GM23338 (cell line): ENCODE measurements at regions not wholly inside any gene's neighbourhood (a gene's known extent, or its start where the extent isn't known, plus 50 kb on each side); places are given as distances from the start of the nearest gene placed in this dataset.

Experiments used
- ATAC-seq: fragments of 200-7000 bp; cut with Tn5 transposase; 3 replicates; pipeline ENCODE4 v1.9.1; 2020
- DNase-seq: peaks from one replicate; pipeline ENCODE4 v3.0.0-alpha.2; 2015; ENCODE audit warnings: low spot score
- H2AFZ ChIP-seq: fragments of 200-600 bp; sonication (generic); 2 replicates; pipeline ENCODE4 v1.8.0; 2016; ENCODE audit warnings: antibody characterized with exemption, mild to moderate bottlenecking, moderate library complexity
- H3F3A ChIP-seq: fragments of 200-600 bp; sonication (generic); replicated peaks from 2 replicates; pipeline ENCODE4 v1.8.0; 2017; ENCODE audit warnings: antibody characterized with exemption, mixed run types, low read depth
- H3K27ac ChIP-seq: fragments of 200-600 bp; sonication (generic); 2 replicates; pipeline ENCODE4 v1.6.1; 2016; ENCODE audit warnings: low read depth
- H3K27me3 ChIP-seq: fragments of 200-600 bp; sonication (generic); 2 replicates; pipeline ENCODE4 v1.8.0; 2016; ENCODE audit warnings: mild to moderate bottlenecking, mixed run types, moderate library complexity; ENCODE audit not compliant: insufficient read depth
- H3K36me3 ChIP-seq: fragments of 200-600 bp; sonication (generic); 2 replicates; pipeline ENCODE4 v1.8.0; 2016; ENCODE audit warnings: mild to moderate bottlenecking; ENCODE audit not compliant: insufficient read depth
- H3K4me1 ChIP-seq: fragments of 200-600 bp; sonication (generic); 2 replicates; pipeline ENCODE4 v1.8.0; 2016; ENCODE audit warnings: mild to moderate bottlenecking, moderate library complexity; ENCODE audit not compliant: insufficient read depth
- H3K4me2 ChIP-seq: fragments of 200-600 bp; sonication (generic); 2 replicates; pipeline ENCODE4 v1.7.1; 2017; ENCODE audit warnings: mixed run types
- H3K4me3 ChIP-seq: fragments of 200-600 bp; sonication (generic); 2 replicates; pipeline ENCODE4 v1.6.1; 2016; ENCODE audit warnings: mixed run types
- H3K79me2 ChIP-seq: fragments of 200-600 bp; sonication (generic); replicated peaks from 2 replicates; pipeline ENCODE4 v1.8.0; 2017; ENCODE audit warnings: mild to moderate bottlenecking; ENCODE audit not compliant: insufficient read depth
- H3K9me2 ChIP-seq: fragments of 200-600 bp; sonication (generic); 2 replicates; pipeline ENCODE4 v1.8.0; 2017; ENCODE audit not compliant: insufficient read depth
- H4K20me1 ChIP-seq: fragments of 200-600 bp; sonication (generic); replicated peaks from 2 replicates; pipeline ENCODE4 v1.8.0; 2017; ENCODE audit warnings: mild to moderate bottlenecking; ENCODE audit not compliant: insufficient read depth
- H3K27ac Mint-ChIP-seq: 2 replicates; pipeline ENCODE4 v1.8.0; 2020; ENCODE audit warnings: inconsistent platforms, mild to moderate bottlenecking, moderate library complexity, mixed read lengths
- H3K27me3 Mint-ChIP-seq: 3 replicates; pipeline ENCODE4 v1.8.0; 2022; ENCODE audit warnings: low read depth, mild to moderate bottlenecking, moderate library complexity, mixed read lengths, inconsistent platforms; ENCODE audit not compliant: insufficient read depth, poor library complexity
- H3K36me3 Mint-ChIP-seq: 3 replicates; pipeline ENCODE4 v1.8.0; 2021; ENCODE audit warnings: low read depth, mild to moderate bottlenecking, inconsistent platforms, moderate library complexity, mixed read lengths
- H3K4me1 Mint-ChIP-seq: 3 replicates; pipeline ENCODE4 v1.8.0; 2020; ENCODE audit warnings: mild to moderate bottlenecking, inconsistent platforms, mixed read lengths
- H3K4me3 Mint-ChIP-seq: 3 replicates; pipeline ENCODE4 v1.8.0; 2021; ENCODE audit warnings: moderate library complexity, mild to moderate bottlenecking, inconsistent platforms, mixed read lengths
- H3K9me3 Mint-ChIP-seq: 3 replicates; pipeline ENCODE4 v1.8.0; 2020; ENCODE audit warnings: moderate library complexity, mild to moderate bottlenecking, inconsistent platforms, mixed read lengths
- ETS1 ChIP-seq: IDR thresholded peaks from 2 replicates; pipeline ENCODE4 v1.6.1; 2016; ENCODE audit warnings: antibody characterized with exemption
- REST ChIP-seq: IDR thresholded peaks from one replicate; pipeline ENCODE4 v1.6.1; 2018; ENCODE audit warnings: antibody characterized with exemption; ENCODE audit not compliant: unreplicated experiment
- ZNF114 ChIP-seq: fragments of 250-450 bp; sonication (Bioruptor Pico); IDR thresholded peaks from 2 replicates; pipeline ENCODE4 v1.5.0; 2020; ENCODE audit warnings: mild to moderate bottlenecking, moderate library complexity
- ZNF331 ChIP-seq: fragments of 250-450 bp; sonication (Bioruptor Pico); IDR thresholded peaks from 2 replicates; pipeline ENCODE4 v1.5.0; 2020; ENCODE audit warnings: low read depth, mild to moderate bottlenecking, moderate library complexity
- ZNF462 ChIP-seq: fragments of 250-450 bp; sonication (Bioruptor Pico); IDR thresholded peaks from 2 replicates; pipeline ENCODE4 v1.5.0; 2020; ENCODE audit warnings: mild to moderate bottlenecking, moderate library complexity

- TF ChIP-seq ZNF462 (CRISPR knock-in tag) (no peak), ZNF114 (CRISPR knock-in tag) (no peak), ZNF331 (no peak), ETS1 (no peak)
Measured at GRCh38 chr1:166457700-166458099, 290.9 kb upstream of the FAM78B start (continued).

- H2AFZ ChIP-seq: no peak overlapping the region
- H3F3A ChIP-seq: no peaks in the 10 kb centered on the region
- no peaks in the 10 kb centered on the region for H3K4me1 ChIP-seq
- no peak overlapping the region for H3K4me2 ChIP-seq
- Mint-ChIP-seq H3K9me3 (peaks cover 14% of the 10 kb centered on the region; the same call in 2 of the 3 replicates), H3K4me3 (no peak overlapping the region), H3K27me3 (no peaks in the 10 kb centered on the region), H3K4me1 (peaks cover 10% of the 10 kb centered on the region), H3K36me3 (no peaks in the 10 kb centered on the region; the same call in 2 of the 3 replicates), H3K27ac (no peak overlapping the region)
- H3K27me3 ChIP-seq: no peaks in the 10 kb centered on the region
- no peaks in the 10 kb centered on the region for H3K79me2 ChIP-seq
- H3K36me3 ChIP-seq: no peaks in the 10 kb centered on the region
- H3K27ac ChIP-seq: no peak overlapping the region
- no peaks in the 10 kb centered on the region for H4K20me1 ChIP-seq
- no peak overlapping the region for H3K4me3 ChIP-seq
- H3K9me2 ChIP-seq: 0 out of 2 replicates have a peak, but pooled peaks cover 7% of the 10 kb centered on the region
- DNase-seq (no peak), ATAC-seq (no peak)
- TF ChIP-seq REST (no peak), ZNF462 (CRISPR knock-in tag) (no peak)
Measured at GRCh38 chr1:166464333-166464732, 297.5 kb upstream of the FAM78B start.
